HFFc6 (cell line): ENCODE measurements at regions not wholly inside any gene's neighbourhood (a gene's known extent, or its start where the extent isn't known, plus 50 kb on each side); places are given as distances from the start of the nearest gene placed in this dataset.

ENCODE experiments used
- DNase-seq: peaks from one replicate; pipeline ENCODE4 v3.0.0-alpha.2; 2018
- H3K27ac Mint-ChIP-seq: 2 replicates; pipeline ENCODE4 v1.8.0; 2020; ENCODE audit warnings: mild to moderate bottlenecking, mixed read lengths
- H3K27me3 Mint-ChIP-seq: 2 replicates; pipeline ENCODE4 v1.8.0; 2021; ENCODE audit warnings: mild to moderate bottlenecking, moderate library complexity, mixed read lengths; ENCODE audit not compliant: insufficient read depth
- H3K36me3 Mint-ChIP-seq: 2 replicates; pipeline ENCODE4 v1.8.0; 2021; ENCODE audit warnings: low read depth, mixed read lengths
- H3K4me1 Mint-ChIP-seq: 2 replicates; pipeline ENCODE4 v1.8.0; 2020; ENCODE audit warnings: low read depth, mixed read lengths
- H3K4me3 Mint-ChIP-seq: 2 replicates; pipeline ENCODE4 v1.8.0; 2020; ENCODE audit warnings: mild to moderate bottlenecking, moderate library complexity, mixed read lengths
- H3K9me3 Mint-ChIP-seq: 2 replicates; pipeline ENCODE4 v1.8.0; 2020; ENCODE audit warnings: mild to moderate bottlenecking, mixed read lengths
- CTCF ChIP-seq: fragments of 200-600 bp; sonication (generic); IDR thresholded peaks from 2 replicates; pipeline ENCODE4 v1.5.0; 2021; ENCODE audit warnings: antibody characterized with exemption, mild to moderate bottlenecking

GRCh38 chr2:88261725-88262124, 91.6 kb downstream of the THNSL2 start:
- Mint-ChIP-seq H3K9me3 (peaks cover under 1% of the 10 kb centered on the region; the same call in 1 of the 2 replicates), H3K27me3 (no peaks in the 10 kb centered on the region; the same call in 1 of the 2 replicates), H3K36me3 (no peaks in the 10 kb centered on the region), H3K4me1 (no peaks in the 10 kb centered on the region), H3K27ac (no peak overlapping the region), H3K4me3 (no peak overlapping the region)
- TF ChIP-seq CTCF = no peak
- no peak for DNase-seq

- TF ChIP-seq CTCF = no peak
- no peak for DNase-seq
- Mint-ChIP-seq H3K4me1 (no peaks in the 10 kb centered on the region), H3K27me3 (no peaks in the 10 kb centered on the region; the same call in 1 of the 2 replicates), H3K36me3 (no peaks in the 10 kb centered on the region), H3K27ac (no peak overlapping the region), H3K4me3 (no peak overlapping the region), H3K9me3 (peaks cover 4% of the 10 kb centered on the region; the same call in 1 of the 2 replicates)
Measured at GRCh38 chr2:88258208-88258607, 88.1 kb downstream of the THNSL2 start.

- Mint-ChIP-seq H3K27ac (no peak overlapping the region), H3K4me3 (no peak overlapping the region), H3K4me1 (no peaks in the 10 kb centered on the region), H3K36me3 (no peaks in the 10 kb centered on the region), H3K27me3 (no peaks in the 10 kb centered on the region), H3K9me3 (peaks cover 4% of the 10 kb centered on the region; the same call in 1 of the 2 replicates)
- DNase-seq = no peak
- no peak for TF ChIP-seq CTCF
Measured at GRCh38 chr2:88254437-88255091, 84.4 kb downstream of the THNSL2 start.

GRCh38 chr2:88253997-88254396, 83.9 kb downstream of the THNSL2 start:
- H3K4me1 Mint-ChIP-seq = no peaks in the 10 kb centered on the region
- H3K9me3 Mint-ChIP-seq = peaks cover 4% of the 10 kb centered on the region; the same call in 1 of the 2 replicates
- H3K4me3 Mint-ChIP-seq = no peak overlapping the region
- no peak overlapping the region for H3K27ac Mint-ChIP-seq
- no peaks in the 10 kb centered on the region for H3K36me3 Mint-ChIP-seq
- DNase-seq = no peak
- no peaks in the 10 kb centered on the region for H3K27me3 Mint-ChIP-seq
- no peak for TF ChIP-seq CTCF

- H3K9me3 Mint-ChIP-seq = peaks cover 4% of the 10 kb centered on the region; the same call in 1 of the 2 replicates
- no peaks in the 10 kb centered on the region for H3K4me1 Mint-ChIP-seq
- TF ChIP-seq CTCF = no peak
- H3K27ac Mint-ChIP-seq = no peak overlapping the region
- no peak for DNase-seq
- no peak overlapping the region for H3K4me3 Mint-ChIP-seq
- no peaks in the 10 kb centered on the region for H3K27me3 Mint-ChIP-seq
- no peaks in the 10 kb centered on the region for H3K36me3 Mint-ChIP-seq
Measured at GRCh38 chr2:88253375-88253774, 83.2 kb downstream of the THNSL2 start.
